PC-9 (cell line): ENCODE measurements at regions not wholly inside any gene's neighbourhood (a gene's known extent, or its start where the extent isn't known, plus 50 kb on each side); places are given as distances from the start of the nearest gene placed in this dataset.

Experiments used
- CTCF ChIP-seq: fragments of 200-600 bp; sonication (generic); conservative IDR thresholded peaks from 2 replicates; pipeline ENCODE4 v1.6.1; 2017; ENCODE audit warnings: mixed run types, antibody characterized with exemption, mild to moderate bottlenecking, moderate library complexity
- EZH2 ChIP-seq: fragments of 200-600 bp; sonication (generic); IDR thresholded peaks from 2 replicates; pipeline ENCODE4 v1.8.0; 2017; ENCODE audit warnings: antibody characterized with exemption, low read depth

GRCh38 chr3:81279481-81280379, 481.7 kb downstream of the GBE1 start:
- no peak for TF ChIP-seq CTCF
- TF ChIP-seq EZH2, result no peak
